Stimulated activated CD4-positive, alpha-beta T cell treated with anti-CD3 and anti-CD28 coated beads, Interleukin-1b, Interleukin-23, amount 100 ng/mL, for 1 hour (primary cell): ENCODE measurements at regions not wholly inside any gene's neighbourhood (a gene's known extent, or its start where the extent isn't known, plus 50 kb on each side); places are given as distances from the start of the nearest gene placed in this dataset.
"Not testable (repeated sequence)": the region's sequence is repeated elsewhere in the genome, so short reads cannot be mapped to it uniquely, and the experiment has no call there.

Source experiments
- DNase-seq, 2 donors: peaks; one replicate each; pipeline ENCODE4 v3.0.0-alpha.2; 2020; ENCODE audit warnings: low read depth in 2 of 2

DNA sequence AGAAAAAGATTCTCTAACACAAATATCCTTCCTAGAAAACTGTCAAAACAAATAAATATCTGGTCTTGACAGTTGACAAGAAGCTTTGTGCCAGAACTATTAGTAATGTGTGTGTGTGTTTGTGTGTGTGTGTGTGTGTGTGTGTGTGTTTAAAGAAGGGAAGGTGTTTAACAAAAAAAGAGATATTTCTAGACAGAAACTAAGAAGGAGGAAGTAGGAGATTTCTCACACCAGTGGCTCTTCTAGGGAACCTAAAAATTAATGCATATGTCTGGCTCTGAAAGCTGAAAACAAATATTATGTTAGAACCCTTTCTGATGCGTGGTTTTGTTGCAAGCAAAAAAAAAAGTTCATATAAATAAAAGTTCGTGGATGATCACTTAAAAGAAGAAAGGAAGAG is 277.5 kb downstream of the RPS4Y2 start:
- DNase-seq: no peak

DNA sequence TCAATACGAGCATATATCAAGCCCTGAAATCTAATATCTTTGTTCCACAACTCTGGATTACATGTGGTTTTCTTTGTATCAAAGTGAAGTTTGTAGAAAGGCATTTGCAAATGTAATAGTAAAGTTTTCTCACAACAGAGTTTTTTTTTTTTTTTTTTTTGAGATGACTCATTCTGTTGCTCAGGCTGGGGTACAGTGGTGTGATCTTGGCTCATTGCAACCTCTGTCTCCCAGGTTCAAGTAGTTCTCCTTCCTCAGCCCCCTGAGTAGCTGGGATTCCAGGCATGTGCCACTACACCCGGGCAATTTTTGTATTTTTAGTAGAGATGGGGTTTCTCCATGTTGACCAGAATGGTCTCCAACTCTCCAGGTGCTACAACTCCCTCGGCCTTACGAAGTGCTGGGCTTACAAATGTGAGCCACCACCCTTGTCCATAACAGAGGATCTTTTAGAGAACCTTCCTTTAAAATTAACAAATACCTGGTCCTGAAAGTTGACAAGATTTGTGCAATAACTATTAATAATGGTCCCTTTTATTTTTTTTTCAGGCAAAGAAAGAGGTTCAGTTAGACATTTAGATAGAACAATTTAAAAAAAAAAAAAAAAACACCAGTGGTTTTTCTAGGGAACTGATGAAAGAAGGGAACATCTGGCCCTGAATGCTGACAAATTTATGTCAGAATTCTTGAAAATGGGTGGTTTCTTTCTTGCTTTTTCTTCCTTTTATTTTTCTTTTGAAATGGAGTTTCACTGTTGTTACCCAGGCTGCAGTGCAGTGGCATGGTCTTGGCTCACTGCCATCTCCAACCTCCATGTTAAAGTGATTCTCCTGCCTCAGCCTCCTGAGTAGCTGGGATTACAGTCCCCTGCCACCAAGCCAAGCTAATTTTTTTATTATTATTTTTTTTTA is 278.5 kb downstream of the RPS4Y2 start:
- no peak for DNase-seq

DNA sequence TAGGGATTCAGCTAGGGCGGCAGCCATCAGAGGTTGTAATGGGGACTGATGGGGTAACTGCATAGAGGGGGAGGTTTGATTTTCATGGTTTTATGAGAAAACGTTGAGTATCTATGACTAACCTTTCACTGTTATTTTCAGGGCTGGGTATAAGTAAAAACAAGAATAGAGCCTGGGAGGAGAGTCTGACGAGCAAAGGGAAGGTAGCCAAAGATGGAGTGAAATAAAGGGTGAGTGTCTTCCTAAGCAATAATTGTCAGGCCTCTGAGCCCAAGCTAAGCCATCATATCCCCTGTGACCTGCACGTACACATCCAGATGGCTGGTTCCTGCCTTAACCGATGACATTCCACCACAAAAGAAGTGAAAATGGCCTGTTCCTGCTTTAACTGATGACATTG is 281.5 kb downstream of the RPS4Y2 start:
- not testable (repeated sequence) for DNase-seq

DNA sequence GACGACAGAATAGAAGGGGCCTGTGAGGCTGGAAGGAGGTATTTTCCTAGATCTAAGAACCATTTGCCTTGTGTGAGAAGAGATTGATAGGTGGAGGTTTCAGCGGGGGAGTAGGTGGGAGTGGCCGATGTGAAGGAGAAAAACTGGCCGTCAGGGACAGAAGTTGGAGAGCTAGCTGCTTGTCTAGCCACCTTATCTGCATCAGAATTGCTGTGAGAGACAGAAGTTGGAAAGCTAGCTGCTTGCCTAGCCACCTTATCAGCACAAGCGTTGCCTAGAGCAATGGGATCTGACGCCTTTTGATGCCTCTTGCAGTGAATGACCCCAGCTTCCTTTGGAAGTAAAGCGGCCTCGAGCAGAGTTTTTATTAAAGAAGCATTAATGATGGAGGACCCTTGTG is 283.9 kb downstream of the RPS4Y2 start:
- no peak for DNase-seq

DNA sequence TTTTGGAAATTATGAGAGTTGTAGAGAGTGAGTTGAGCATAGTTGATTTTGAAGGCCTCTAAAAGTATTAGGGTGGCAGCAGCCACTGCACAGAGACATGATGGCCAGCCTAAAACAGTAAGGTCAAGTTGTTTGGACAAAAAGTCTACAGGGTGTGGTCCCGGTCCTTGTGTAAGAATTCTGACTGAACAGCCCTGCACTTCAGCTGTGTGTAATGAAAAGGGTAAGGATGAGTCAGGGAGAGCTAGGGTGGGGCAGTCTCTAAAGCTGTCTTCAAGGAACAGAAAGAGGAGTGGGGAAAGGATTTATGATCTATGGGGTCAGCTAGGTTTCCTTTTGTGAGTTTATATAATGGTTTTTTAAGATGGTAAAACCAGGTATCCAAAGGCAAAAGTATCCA is 284.8 kb downstream of the RPS4Y2 start:
- not testable (repeated sequence) for DNase-seq

DNA sequence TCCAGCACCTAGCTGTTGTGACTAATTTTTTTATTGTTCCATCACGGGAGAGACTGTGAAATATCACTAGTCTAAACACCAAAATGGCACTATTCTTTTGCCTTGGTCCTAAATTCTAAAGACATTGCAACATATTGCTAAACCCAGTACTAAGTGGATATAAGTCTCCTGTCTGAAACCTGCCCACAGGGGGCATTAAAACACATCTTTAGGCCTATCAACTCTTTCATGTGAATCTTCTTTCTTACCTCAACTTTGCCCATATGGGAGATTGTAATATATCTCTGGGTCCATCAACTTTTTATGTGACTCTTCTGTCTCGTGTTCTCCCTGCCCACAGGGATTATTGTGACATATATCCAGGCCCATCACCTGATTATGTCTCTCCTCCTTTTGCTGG is 317.2 kb downstream of the RPS4Y2 start:
- no peak for DNase-seq

DNA sequence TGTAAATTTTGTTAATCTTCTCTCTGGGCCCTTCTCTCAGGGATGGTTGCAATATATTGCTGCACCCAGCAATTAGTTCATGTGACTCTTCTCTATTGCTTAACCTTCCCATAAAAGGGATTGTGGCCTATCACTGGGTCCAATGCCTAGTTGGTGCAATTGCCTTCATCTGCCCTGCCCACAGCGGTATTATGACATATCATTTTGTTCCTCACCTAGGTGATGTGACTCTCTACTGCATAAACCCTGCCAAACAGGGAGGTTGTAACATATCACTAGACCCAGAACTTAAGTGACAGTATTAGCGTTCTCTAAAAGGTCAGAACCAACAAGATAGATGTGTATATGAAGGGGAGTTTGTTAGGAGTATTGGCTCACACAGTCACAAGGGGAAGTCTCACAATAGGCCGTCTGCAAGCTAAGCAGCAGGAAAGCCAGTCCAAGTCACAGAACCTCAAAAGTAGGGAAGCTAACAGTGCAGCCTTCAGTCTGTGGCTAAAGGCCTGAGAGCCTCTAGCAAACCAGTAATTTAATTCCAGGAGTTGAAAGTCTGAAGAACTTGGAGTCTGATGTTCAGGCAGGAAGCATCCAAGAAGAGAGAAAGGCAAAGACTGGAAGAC is 317.8 kb downstream of the RPS4Y2 start:
- no peak for DNase-seq

DNA sequence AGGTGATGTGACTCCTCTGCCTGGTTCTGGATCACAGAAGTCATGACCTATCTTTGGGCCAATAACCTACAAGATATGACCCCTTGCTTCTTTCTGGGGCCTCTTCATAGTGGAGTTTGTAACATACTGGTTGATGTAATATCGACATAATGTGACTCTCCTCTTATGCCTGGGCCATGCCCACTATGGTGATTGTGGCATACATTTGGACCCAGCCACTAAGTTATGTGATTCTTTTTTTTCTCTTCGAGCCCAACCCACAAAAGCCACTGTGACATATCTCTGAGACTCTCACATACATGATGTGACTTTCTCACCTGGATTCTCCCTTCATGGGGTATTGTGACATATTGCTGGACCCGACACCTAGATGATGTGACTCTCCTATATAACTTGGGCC is 319.8 kb downstream of the RPS4Y2 start:
- DNase-seq: no peak

DNA sequence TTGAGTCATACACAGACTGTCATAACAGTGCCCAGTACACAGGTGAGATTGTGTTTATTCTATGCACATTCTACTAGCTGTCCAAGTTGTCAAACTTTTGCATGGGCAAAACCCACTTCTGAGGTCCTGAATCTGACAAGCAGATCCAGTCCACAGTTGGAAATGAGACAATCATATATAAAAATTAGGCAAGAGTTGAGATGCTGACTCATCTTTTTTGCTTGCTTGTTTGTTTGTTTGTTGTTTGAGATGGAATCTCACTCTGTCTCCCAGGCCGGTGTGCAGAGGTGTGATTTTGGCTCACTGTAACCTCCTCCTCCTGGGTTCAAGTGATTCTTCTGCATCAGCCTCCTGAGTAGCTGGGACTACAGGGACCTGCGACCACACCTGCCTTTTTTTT is 323.8 kb downstream of the RPS4Y2 start:
- no peak for DNase-seq

DNA sequence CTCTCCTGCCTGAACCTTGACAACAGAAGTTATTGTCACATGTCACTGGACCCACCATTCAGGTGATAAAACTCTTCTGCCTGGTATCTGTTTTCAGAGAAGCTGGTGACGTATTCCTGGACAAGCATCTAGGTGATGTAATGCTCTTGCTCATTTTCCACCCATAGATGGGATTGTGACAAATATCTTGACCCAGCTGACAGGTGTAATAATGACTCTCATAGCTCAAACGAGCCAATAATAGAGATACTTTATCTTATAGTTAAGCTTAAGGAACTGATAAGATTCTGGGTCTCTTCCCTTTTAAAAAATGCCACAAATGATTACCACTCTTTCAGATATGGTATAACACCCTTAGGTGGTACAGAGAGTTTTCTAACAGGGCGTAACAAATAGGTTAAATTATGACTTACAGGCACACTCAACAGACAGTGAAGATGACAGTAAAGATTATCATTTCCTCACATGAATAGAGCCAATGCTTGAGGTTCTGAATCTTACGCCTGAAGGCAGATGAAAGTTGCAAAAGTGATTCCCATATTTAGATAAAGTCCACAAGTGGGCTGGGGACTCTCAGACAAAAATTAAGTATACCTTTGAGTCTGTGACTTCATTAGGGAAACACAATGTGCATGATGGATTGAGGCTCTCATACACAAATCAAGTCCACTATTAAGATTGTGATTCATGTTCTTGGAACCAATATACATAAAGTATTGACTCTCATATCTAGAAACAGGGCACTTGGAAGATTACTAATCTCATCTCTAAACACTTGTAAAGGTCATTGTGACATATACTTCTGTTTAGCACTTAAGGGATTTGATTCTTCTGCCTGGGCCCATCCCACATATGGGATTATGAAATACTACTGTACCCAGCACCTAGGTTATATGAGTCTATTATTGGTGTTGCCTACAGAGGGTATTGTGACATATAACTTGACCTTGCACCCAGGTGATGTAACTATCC is 326.0 kb downstream of the RPS4Y2 start:
- no peak for DNase-seq

DNA sequence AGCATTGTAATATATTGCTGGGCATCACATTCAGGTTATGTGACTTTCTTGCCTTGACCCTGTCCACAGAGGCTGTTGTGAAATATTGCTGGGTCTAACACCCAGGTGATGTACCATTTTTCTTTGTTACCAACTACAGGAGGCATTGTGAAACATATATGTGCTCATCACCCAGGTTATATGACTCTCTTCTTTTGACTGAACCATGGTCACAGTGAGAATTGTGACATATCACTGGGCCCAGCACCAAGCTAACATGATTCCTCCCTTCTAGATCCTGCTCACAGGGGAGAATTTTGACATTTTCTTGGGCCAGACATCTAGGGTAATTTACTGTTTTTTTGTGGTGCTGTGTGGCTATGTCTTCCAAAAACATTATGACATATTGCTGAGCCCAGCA is 326.7 kb downstream of the RPS4Y2 start:
- DNase-seq: no peak

DNA sequence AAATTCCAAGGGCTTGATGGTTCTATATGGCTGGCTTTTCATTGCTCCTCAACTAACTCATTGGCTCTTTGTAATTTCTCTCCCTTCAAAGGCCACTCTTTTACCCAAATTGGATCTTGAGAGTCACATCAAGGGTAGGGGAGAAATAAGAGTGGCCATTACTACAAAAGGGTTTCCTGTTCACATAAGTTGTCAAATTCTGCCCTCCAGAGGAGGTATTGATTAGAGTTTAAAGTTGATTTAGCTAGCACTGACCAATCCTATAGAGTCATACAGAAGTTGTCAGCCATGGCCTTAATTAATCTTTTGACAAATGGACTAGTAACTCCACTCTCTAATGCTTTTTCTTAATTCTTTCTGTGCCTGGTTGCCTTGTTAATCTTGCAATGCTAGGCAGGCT is 336.0 kb downstream of the RPS4Y2 start:
- DNase-seq: no peak

DNA sequence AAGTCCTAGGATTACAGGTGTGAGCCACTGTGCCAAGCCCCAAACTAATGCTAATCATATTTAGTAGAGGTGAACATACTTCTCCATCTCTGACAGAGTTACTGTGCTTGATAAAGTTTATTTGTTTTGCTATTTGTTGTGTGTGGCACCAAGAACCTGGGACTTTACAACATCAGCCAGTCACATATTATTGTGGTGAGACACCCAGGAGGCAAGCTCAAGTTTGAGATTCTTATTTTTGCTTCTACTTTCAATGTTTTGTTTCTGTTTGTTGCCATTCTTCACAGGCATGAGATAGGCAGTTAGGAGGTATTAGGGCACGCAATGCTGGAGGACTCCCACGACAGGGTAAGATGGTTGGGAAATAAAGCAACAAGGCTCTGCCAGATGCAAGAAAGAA is 346.6 kb downstream of the RPS4Y2 start:
- no peak for DNase-seq

DNA sequence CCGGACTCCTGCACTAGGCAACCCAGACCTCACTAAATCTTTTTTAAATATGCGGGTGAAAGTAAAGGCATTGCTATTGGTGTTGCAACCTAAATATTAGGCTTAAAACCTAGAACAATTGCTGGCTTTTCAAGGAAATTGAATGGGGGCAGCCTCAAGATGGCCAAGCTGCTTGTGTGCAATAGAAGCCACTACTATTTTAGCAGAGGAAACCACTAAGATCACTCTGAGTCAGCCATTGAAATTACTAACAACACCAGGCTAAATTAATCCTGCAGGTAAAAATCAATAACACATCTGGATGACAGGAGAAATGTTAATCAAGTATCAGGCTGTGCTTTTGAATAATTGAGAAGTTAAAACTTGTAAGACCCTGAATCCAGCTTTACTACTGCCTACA is 348.0 kb downstream of the RPS4Y2 start:
- DNase-seq: no peak

DNA sequence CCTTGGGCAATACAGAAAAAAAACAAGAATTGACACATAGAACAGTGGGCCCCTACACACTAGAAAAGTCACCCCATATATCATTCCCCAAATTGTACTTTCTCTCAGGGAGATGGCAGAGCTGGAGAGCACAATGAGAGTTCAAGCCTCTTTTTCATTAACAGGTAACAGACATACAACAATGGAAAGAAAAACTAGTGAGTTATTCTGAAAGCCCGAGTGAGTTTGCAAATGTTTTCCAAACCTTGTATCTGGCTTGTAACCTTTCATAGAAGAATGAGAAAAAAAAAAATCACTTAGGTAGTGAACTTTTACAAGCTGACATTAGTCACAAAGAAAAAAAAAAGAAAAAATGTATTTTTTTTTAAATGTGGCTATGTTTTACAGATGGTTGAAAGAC is 349.6 kb downstream of the RPS4Y2 start:
- DNase-seq: no peak

DNA sequence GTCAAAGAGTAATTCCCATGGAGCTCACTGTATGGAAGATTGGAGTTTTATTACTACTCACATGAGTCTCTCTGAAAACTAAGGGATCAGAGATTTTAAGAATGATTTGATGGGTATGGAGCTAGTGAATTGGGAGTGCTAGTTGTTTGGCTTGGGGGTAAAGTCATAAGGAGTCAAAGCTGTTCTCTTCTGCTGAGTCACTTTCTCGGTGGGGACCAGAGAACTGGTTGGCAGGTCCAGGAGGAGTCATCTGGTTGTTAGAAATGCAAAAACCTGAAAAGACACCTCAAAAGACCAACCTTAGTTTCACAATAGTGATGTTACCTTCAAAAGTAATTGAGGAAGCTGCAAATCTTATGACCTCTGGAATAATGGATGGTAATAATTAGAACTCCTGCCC is 355.4 kb downstream of the RPS4Y2 start:
- DNase-seq: no peak

DNA sequence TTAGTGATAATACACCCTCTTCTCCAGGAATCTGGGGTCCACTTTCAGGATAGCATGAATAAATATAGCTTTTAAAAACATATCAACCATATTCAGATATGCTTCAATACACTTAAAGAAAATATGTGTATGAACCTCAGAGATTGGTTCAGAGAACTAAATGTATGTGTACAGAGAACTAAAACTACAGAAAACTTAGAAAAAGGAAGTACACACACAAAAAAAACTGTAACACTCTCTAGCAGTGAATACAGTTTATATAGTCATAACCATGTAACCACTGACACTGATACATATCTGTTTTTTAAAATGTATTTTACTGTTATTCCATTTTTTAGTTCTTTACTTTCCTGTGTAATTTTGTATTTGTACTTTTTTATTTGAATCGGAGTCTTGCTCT is 365.2 kb downstream of the RPS4Y2 start:
- no peak for DNase-seq

DNA sequence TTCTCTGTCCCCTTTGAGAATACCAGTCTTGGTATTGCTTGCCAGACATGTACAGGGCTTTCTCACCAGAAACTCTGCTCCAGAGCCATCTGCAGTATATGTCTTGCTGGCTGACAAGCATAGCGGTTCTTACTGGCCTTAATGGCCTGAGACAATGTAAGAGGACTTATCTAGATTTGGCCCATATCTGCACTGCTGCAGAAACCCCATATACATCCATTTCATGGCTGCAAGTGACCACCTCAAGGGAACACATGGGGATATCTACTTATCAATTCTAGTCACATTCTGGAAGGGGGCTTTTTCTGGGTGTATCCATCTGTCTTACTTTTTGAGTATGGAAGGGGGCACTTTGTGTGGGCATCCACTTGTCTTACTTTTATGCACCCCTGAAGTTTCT is 375.5 kb upstream of the RBMY1B start:
- no peak for DNase-seq

DNA sequence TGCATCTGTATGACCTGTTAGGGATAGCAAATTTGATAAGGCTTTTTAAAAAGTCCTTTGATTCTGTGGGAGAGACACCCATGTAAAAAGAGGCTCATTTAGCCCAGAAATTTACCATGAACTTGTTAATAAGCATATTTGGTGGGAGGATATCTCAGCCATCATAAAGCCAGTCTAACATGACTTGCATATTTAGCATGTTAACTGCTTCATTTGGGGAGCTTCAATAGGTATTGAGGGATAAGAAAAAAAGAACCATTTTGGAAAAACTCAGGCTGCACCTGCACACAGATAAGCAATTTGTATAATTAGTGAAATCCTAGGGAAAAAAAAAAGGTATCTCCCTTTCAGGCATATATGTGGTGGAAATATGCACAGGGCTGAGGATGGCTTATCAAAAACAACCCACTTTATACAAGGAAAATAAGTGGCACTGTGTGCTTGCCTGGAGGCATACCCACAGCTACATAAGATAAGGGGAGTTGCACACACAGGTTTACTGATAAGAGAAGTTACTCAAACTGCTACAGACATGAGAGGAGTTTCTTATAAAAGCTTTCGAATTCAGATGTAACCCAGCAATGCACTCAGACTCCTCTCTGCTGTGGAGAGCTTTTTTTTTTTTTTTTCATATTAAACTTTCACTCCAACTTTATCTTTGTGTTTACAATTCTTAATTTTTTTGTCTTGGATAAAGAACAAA is 372.9 kb upstream of the RBMY1B start:
- no peak for DNase-seq

DNA sequence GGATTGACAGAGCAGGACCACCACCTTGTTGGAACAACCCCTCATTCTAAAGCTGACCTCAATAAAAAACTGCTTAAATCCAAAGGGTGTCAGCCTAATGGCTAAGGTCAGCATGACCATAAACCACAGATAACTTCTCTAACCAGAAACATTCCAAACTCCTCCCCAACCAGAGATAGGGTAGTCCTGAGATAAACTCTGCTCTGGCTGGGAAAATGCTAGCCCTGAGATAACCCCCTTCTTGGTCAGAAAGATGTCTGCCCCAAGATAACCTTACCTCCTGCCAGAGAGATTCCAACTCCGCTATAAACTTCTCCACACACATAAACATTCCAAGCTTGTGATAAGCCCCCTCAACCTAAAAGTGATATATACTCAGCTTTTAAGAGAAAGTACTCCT is 364.8 kb upstream of the RBMY1B start:
- DNase-seq: no peak

DNA sequence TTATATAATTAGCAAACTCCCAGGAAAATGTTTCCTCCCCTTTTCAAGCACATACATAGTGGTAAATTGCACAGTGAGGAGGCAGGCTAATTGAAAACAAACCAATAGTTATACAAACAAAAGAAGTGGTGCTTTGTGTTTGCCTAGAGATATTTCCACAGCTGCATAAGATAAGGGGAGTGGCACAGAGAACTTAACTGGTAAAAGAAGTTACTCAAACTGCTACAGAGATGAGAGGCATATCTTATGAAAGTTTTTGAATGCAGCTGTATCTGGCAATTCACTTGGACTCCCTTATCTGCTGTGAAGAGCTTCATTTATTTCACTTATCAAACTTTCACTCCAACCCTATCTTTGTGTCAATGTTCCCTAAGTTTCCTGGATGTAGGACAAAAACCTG is 361.2 kb upstream of the RBMY1B start:
- DNase-seq: no peak

DNA sequence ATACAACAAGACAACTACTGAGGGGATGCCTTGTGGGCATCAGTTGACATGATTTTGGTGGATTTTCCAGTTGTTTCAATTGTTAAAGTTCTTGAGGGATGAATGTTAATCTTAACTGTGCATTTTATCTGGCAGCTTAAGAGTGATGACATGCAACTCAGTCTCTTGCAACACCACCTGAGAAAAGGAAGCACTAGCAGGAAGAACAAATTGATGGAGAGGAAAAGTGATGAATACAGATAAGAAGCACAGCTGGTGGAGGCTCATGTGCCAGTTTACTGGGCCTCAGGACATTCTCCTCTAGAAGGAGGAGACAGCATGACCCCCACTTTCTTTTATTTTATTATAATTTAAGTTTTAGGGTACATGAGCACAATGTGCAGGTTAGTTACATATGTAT is 341.3 kb upstream of the RBMY1B start:
- no peak for DNase-seq
